ENCODE measurements at regions not wholly inside any gene's neighbourhood (a gene's known extent, or its start where the extent isn't known, plus 50 kb on each side); places are given as distances from the start of the nearest gene placed in this dataset.
"Not testable (repeated sequence)": the region's sequence is repeated elsewhere in the genome, so short reads cannot be mapped to it uniquely, and the experiment has no call there.

DNA sequence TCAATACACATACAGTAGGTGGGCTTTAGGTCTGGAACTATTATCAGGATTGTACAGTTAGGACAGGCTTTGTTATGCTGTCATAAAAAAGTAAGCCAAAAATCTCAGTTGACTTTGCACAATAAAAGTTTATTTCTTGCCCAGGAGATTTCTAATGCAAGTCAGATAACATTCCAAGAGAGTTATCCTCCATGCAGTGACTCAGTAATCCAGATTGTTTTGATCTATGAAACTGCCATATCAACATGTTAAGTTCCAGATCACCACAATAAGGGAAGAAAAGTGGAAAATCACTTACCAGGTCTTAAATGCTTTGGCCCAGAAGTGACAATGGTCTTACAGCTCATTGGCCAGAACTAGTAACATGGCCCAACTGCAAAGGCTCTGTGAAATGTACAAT lies 636.2 kb upstream of the KLF12 start:
- no peak for DNase-seq

DNA sequence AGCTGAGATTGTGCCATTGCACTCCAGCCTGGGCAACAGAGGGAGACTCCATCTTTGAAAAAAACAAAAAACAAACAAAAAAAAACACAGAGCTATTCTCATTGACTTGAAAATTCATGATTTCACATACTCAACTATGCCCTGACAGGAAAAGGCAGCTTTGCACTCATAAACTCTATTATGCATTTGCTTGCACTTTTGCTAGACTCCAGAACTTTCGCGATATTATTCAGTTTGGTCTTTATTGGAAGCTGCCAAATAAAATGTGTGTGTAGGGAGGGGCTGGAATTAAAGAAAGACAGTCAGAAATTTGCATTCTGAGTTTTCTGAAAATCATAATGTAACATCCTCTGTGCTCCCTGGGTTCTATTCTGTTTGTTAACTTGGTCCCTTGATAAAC lies 635.1 kb upstream of the KLF12 start:
- DNase-seq = no peak

DNA sequence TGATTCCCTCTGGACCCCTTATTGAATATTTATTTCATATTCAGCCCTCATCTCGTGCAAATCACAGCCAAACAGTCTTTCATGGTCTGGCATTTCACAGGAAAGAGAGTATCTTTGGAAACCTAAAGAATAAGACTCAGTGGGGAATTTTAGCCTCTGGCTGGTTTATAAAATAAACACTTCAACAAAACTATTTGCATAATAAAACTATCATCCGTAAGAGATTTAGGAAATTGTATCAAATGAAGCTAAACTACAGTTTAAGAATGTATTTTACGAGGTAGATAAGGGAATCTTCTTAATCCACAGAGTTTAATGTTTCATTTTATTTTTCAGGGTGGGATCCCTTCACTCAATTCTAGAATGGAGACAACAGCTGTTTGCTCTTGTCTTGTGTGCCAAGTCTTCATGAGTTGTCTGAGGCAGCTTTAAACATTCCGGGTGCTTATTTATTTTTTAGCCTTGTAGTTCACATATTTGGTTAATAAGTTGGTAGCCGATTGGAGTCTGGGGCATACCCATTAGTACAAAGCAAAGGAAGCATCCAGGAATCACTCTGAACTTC lies 634.4 kb upstream of the KLF12 start:
- DNase-seq = no peak

DNA sequence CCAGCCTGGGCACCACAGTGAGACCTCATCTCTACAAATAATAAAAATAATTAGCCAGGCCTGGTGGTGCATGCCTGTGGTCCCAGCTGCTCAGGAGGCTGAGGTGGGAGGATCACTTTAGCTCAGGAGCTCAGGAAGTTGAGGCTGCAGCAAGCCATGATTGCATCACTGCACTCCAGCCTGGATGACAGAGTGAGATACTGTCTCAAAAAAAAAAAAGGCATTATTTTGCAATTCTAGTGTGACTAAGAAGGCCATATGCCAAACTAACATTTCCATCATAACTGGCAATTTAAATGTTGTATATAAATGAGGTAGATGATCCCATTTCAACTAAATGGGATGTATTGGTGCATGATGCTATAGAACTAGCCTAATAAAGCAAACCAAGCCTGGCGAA lies 632.8 kb upstream of the KLF12 start:
- DNase-seq = no peak

DNA sequence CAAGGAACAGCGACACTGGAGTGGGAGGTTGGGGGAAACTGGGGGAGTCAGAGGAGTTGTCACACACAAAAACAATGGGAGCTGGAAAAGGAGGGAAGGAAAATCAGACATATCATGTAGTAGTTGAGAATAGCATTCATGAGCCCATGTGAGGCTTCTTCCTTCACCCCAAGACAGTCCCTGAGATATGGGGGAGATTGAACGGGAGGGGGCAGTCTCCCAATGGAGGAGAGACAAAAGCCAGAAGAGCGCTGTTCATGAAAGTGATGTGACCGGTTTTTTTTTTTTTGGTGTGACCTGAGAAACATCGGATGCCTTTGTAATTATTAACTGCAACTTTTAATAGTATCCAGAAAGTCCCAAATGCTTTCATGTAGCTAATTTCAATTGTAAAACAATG lies 631.8 kb upstream of the KLF12 start:
- no peak for DNase-seq

DNA sequence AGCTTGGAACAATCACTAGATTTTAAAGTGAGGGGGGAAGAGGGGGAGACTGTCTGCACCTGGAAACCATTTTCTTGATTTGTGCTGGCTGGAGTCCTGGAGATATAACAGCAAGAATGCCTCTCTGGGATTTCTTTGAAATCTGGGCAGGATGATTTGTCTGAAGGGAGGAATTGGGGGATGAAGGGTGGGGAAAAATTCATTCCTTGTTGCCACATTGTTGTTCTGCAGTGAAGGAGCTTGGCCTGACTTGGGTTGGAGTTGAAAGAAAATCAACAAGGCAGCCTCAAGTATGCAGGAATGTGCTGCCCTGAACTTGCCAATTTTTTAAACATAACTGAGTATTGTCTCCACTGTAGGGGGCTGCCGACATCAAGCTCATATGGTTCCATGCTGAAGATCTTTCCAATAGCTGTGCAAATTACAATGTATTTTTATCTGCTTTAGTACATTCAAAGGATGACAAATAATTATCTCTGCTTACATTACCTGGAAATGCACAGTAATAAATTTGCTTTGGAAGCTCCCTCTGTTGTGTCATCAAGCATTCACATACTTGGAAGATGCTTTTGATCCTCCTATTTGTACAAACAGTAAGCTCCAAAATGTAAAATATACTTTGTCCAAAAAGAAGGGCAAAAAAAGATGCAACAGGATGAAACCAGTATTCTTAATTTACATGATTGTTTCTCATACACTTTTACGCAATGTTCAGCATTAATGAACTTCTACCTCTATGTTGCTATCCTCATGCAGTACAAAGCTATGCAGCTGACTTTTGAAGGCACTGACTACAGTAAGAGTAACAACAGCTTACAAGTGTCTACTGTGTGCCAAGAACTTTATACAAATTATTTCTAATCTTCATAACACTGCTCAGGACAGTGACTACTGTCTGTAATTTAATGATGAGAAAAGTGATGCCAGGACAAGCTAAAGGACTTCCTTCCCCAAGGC lies 627.9 kb upstream of the KLF12 start:
- DNase-seq = no peak

DNA sequence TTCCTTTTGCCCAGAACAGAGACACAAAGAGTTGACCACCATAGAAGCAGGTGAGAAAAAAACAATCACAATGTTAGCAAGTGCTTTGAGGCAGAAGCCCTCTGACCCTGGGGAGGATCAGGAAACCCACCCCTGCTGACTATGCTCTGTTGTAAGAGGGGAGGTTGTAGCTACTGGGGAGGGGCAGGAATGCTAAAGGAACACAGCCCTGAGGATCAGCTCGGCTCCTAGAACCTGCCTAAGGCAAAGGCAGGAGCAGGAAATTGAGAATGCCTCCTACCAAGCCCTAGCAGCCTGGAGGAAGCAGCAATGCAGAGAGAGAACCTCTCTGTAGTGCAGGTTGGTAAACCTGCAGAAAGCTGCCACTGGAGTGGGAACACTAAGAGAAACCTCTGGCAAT lies 624.0 kb upstream of the KLF12 start:
- no peak for DNase-seq

DNA sequence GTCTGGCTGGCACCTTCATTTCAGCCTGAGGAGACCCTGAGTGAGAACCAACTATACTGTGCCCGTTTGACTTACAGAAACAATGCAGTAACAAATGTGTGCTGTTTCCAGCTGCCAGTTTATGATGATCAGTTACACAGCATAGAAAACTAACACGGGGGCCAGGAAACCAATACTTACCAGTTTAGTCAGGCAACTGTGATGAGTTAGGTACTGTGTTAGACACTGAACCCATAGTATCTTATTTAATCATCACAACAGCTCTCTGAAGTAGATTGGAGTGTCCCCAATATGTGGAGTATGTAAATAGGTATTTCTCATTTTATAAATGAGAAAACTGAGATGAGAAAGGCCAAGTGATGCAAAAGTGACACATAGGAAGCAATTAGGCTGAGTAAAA lies 620.9 kb upstream of the KLF12 start:
- DNase-seq = no peak

DNA sequence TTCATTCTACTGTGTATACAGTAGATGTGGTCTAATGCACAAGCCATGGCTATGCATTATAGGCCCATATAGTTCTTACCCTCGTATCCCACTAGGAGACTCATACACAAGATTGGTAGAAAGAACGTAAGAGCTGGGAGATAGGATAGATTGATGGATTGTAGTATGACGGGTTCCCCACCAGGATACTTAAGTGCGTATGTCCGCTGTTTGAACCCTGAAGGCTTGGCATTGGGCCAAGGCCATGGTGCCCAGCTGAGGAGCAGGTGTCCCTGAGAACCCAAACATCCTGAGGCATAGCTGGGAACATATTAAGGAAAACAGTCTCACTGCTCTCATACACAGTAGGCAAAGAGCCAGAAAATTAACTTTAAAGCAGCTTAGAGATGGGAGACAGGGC lies 617.5 kb upstream of the KLF12 start:
- no peak for DNase-seq

DNA sequence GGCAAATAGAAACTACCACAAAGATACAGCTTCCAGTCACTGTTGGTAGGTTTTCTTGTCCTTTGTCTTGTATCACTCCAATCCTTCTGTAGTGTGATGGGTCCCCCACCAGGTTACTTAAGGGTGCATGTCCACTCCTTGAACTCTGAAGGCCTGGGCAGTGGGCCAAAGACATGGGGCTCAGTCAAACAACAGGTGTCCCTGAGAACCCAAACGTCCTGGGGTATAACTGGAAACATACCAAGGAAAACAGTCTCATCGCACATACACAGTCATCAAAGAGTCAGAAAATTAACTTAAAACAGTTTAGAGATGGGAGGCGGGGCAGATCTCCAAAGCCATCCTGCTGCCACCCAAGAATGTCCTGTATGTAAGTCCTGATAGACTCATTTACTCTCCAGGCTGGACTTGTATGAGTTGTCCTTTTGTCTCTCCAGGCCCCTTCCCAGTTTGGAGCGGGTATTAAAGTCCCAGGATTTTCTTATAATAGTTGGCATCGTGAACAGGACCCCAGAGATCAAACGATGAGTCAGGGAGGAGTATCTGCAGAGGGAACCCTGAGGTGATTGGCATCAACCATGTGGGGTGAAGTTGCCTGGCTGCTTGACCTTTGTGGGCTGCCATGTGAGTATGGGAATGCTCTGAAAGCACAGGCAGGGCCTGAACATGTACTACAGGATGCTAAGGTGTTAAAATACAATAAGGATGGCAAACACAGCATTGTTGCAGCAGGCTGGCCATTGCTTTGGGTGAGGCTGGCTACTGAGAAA lies 613.2 kb upstream of the KLF12 start:
- no peak for DNase-seq

DNA sequence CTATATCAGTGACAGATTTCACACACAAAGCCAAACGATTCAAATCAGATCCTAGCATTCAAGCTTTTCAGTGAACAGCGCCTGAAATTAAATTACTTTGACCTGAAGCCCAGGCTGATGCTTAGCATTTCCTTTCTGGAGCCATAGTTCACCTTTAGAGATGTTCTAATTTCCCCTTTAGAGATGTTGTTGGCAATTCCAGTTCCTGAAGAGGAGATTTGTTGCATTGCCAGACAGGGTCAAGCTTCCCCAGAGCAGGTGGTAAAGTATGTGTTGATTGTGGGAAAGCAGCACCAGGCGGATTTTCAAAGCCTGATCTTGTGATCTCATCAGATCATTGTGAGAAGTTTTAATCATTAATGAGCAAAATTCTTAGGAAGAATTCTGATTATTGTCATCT lies 609.8 kb upstream of the KLF12 start:
- no peak for DNase-seq

DNA sequence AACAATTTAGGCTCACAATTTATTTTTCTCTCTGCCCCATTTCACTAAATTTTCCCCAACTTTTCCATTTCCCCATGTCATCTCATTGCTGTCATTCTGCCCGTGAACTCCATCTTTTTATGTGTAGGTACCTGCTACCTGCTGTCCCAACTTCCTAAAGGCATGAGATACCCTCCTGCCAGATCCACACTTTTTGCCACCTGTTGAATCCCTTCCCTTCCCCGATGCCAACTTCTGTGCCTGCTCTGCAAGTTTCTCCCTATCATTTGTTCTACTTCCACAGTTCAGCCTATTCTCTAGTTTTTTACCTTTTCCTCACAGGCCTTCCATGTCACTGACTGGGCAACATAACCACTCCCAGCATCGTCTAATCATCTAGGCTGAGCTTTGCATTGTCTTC lies 607.5 kb upstream of the KLF12 start:
- DNase-seq = no peak

DNA sequence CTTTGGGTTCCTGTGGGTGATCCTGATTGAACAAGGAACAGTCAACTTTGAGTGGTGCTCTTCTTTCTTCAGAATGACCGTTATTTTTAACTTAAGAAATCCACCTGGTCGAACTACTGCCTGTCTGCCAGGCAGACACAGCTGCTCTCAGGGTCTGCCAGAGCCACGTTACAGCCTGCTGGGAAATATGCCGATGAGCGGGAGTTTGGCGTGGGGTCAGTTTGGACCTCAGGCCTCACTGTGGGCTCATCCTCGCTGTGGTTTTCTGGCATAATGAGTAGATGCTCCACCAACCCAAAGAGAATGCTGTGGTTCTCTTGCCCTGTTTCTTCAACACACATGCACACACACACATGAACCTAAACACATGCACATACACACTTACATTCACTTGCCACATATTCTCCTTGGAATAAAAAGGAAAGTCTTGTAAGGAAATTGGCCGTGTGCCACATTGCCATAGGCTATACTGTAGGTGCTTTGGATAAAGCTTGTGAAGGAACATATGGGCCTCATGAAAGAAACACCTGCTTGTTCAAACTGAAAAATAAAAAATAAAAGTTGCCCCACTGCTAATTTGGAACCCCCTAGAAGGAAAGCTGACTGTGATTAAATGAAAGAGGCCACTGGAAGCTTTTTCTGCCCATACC lies 598.7 kb upstream of the KLF12 start:
- DNase-seq = no peak

DNA sequence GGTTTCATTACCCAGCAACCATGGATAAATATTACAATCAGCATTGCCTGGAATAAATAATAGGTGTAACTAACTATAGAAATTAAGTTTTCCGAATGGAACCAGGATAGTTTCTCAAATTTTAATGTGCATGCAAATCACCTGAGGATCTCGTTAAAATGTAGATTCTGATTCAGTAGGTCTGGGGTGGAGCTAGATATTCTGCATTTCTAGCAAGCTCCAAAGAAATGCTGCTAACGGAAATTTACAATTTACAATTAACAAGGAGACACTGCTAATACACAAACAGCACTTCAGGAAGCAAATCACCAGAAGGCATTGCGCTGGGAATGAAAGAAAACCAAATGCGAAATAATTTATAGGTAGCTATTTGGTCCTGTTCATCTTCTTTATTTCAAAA lies 597.5 kb upstream of the KLF12 start:
- no peak for DNase-seq

DNA sequence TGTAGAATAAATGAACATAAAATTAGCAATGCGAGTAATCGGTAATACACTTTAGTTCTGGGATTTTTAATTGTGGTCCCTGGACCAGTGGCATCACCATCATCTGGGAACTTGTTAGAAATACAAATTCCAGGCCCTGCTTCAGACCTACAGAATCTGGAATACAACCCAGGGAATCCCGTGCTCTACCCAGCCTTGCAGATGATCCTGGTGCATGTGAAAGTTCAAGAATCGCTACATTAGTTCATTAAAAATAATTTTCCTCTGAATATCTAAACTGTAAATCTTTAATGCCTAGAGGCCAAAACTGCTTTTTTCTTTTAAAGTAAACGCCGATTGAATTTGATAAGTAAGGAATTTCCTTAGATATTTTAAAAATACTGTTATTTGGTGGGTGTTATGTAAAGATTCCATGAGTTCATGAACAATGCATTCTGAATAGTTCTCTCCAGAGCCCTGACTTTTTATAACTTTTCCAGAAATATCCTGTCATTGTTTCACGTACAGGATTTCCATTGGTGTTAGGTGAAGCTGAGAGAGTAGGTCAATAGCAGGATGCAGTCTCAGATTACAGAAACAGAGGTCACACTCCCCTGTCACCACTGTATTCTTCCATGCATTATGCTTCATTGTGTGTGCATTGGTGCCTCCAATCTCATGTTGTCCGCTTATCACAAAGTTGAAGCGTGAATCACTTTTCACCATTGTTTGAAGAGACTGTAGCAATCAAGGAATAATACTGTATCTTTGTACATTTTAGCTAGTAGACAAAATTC lies 596.5 kb upstream of the KLF12 start:
- DNase-seq = no peak

DNA sequence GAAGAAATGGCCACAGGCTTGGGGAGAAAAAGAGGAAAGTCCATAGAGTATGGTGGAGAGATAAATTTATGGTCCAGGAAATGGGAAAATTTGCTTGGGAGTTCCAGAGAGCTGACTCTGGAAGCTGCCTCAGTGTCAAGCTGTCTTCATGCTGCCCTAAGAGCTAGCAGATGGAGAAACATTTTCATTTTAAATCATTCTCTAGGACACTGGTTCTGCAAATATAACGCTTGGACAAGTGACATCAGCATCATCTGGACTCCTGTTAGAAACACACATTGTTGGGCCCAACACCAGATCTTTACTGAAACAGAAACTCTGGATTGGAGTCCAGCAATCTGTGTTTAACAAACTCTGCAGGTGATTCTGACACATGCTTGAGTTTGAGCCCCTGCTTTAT lies 592.0 kb upstream of the KLF12 start:
- no peak for DNase-seq

DNA sequence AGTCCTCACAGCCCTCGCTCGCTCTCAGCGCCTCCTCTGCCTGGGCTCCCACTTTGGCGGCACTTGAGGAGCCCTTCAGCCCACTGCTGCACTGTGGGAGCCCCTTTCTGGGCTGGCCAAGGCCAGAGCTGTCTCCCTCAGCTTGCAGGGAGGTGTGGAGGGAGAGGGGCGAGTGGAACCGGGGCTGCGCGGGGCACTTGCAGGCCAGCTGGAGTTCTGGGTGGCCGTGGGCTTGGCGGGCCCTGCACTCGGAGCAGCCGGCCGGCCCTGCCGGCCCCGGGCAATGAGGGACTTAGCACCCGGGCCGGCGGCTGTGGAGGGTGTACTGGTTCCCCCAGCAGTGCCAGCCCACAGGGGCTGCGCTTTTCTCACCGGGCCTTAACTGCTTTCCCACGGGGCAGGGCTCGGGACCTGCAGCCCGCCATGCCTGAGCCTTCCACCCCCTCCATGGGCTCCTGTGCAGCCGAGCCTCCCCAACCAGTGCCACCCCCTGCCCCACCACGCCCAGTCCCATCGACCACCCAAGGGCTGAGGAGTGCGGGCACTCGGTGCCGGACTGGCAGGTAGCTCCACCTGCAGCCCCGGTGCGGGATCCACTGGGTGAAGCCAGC lies 584.1 kb upstream of the KLF12 start:
- DNase-seq = not testable (repeated sequence)

DNA sequence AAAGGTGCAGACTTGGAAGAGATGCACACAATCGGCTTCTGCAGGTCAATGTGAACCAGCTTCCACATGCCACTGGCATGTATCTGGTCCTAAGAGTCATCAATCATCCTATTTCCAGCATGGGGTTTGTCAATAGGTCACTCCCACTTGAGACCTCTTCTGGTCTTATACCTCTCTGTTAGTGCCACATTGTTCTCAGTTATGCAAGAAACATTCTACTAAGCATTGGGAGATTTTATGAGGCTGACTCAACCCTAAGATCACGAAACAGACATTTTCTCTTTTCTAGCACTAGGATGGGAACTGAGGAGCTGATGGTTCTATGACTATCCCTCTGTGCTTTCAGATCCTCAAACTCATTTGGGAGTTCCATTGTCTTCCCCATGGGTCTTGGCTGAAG lies 581.5 kb upstream of the KLF12 start:
- no peak for DNase-seq

DNA sequence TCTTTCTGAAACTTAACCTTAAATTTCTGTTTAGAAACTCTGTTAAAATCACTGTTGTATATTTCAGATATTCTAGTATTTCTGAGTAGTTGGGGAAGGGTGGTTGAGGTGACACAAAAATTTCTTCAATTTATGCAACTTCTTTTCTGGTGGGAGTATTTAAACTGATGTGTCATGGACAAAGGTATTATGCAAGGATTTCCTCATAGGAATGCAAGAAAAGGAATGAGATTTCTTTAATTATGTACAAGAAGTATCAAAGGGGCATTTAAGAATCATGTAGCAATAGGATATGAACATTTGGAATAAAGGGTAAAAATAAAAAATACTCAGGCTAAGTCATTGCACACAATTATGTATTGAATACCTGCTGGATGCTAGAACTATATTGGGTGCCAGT lies 575.8 kb upstream of the KLF12 start:
- no peak for DNase-seq

DNA sequence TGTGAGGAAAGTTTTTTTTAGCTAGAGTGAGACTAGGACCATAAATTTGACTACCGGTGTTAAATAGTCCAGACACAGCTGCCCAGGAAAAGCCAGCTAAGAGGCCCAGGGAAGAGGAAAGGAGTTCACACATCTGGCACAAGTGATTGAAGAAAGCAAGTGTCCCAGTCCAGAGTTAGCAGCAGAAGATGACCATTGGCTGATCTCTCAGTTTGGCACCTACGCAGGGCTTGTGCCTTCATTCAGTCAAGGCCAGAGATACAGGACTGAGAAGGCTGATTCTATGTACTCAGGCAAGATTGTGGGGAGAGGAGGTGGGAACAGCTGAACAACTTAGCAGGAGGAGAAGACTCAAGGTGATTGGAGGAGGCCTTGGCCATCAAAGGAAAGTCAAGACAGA lies 575.0 kb upstream of the KLF12 start:
- no peak for DNase-seq

DNA sequence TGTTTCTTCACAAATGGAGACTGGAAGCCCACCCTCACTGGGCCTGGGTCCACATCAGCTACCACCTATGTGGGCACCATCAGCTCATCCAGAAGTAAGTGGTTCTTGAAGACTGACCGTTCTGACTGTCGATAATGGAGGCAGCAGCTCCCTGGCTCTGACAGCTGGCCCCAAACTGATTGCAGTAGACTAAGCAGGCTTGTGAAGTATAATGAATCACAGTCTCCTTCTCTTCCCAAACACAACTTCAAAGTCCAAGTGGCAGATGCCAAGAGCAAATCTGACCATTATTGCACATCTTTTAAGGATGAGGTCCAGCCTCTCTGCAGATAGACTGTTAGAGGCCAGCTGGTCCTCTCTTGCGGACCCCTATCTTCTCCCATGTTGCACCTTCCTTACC lies 574.4 kb upstream of the KLF12 start:
- no peak for DNase-seq

DNA sequence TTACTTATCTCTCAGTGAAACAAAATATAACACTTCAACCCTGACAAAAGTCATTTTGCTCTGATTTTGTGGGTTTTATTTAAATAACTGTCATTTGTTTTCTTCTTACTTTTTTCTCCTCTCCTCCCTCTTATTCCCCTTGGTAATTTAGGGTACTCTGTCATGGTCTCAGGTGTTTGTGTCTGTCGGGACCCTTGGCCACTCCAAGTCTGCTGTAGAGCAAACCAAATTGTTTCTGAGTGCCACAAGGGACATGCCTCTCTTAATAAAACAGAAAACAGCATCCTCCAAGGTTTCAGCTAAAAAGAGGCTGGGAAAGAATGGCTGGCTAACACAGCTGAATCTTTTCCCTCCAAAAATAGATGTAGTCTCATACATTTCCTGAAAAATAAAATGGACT lies 573.1 kb upstream of the KLF12 start:
- no peak for DNase-seq
